AG04450 (cell line): ENCODE measurements at regions not wholly inside any gene's neighbourhood (a gene's known extent, or its start where the extent isn't known, plus 50 kb on each side); places are given as distances from the start of the nearest gene placed in this dataset.

ENCODE experiments used
- CTCF ChIA-PET: fragments of 300-600, 350-600 bp; formaldehyde crosslinking; extraction: SDS; loops from one replicate; lab custom pipeline; 2022; ENCODE audit warnings: antibody characterized with exemption, inconsistent platforms; lab: Charles Lee
- POLR2A ChIA-PET: fragments of 350-600 bp; formaldehyde crosslinking; extraction: SDS; loops from one replicate; lab custom pipeline; 2021; ENCODE audit warnings: antibody characterized with exemption, inconsistent platforms; lab: Yijun Ruan, JAX
- DNase-seq: peaks from one replicate; pipeline ENCODE4 v3.0.0-alpha.2; 2011; ENCODE audit warnings: low read depth, low spot score
- H3K27ac ChIP-seq: one replicate; pipeline ENCODE4 v1.5.1; 2012; ENCODE audit warnings: low read depth, low read length, control low read depth
- H3K27me3 ChIP-seq: one replicate; pipeline ENCODE4 v1.6.0; 2012; ENCODE audit warnings: low read length; ENCODE audit not compliant: control insufficient read depth, insufficient read depth
- H3K4me3 ChIP-seq: 2 replicates; pipeline ENCODE4 v1.5.1; 2011; ENCODE audit warnings: mild to moderate bottlenecking, low read depth, low read length, control low read depth
- H3K9me3 ChIP-seq: 2 replicates; pipeline ENCODE4 v1.5.1; 2012; ENCODE audit warnings: low read length; ENCODE audit not compliant: control insufficient read depth, insufficient read depth
- TF ChIP-seq, protein P1 (sequence below): IDR thresholded peaks from 2 replicates; pipeline ENCODE4 v1.5.1; 2011; ENCODE audit warnings: low read depth, low read length, control low read depth, inconsistent platforms

DNA sequence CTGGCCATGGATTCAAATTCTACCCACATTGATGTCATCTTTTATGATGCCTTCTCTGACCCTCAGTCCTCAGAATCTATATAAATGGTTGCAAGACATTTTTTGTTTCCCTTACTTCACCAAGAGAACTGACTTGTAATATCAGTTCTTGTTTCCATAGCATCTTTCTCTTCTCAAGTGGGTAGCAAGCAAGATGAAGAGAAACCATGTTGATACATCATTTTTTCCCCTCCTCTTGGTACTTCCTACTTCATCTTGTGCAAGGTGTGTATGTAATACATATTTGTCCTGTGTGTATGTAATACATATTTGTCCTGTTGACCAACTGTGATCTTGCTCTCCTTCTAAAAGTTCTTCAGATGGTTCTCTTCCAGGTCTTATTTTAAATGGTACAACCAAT, 348.6 kb downstream of the PTEN start:
- no peaks in the 10 kb centered on the region for H3K9me3 ChIP-seq
- CTCF ChIA-PET = no interaction called here
- POLR2A ChIA-PET = no interaction called here
- DNase-seq = no peak
- H3K4me3 ChIP-seq = no peak overlapping the region
- no peaks in the 10 kb centered on the region for H3K27me3 ChIP-seq
- TF ChIP-seq, protein P1, sequence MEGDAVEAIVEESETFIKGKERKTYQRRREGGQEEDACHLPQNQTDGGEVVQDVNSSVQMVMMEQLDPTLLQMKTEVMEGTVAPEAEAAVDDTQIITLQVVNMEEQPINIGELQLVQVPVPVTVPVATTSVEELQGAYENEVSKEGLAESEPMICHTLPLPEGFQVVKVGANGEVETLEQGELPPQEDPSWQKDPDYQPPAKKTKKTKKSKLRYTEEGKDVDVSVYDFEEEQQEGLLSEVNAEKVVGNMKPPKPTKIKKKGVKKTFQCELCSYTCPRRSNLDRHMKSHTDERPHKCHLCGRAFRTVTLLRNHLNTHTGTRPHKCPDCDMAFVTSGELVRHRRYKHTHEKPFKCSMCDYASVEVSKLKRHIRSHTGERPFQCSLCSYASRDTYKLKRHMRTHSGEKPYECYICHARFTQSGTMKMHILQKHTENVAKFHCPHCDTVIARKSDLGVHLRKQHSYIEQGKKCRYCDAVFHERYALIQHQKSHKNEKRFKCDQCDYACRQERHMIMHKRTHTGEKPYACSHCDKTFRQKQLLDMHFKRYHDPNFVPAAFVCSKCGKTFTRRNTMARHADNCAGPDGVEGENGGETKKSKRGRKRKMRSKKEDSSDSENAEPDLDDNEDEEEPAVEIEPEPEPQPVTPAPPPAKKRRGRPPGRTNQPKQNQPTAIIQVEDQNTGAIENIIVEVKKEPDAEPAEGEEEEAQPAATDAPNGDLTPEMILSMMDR = no peak
- no peak overlapping the region for H3K27ac ChIP-seq

DNA sequence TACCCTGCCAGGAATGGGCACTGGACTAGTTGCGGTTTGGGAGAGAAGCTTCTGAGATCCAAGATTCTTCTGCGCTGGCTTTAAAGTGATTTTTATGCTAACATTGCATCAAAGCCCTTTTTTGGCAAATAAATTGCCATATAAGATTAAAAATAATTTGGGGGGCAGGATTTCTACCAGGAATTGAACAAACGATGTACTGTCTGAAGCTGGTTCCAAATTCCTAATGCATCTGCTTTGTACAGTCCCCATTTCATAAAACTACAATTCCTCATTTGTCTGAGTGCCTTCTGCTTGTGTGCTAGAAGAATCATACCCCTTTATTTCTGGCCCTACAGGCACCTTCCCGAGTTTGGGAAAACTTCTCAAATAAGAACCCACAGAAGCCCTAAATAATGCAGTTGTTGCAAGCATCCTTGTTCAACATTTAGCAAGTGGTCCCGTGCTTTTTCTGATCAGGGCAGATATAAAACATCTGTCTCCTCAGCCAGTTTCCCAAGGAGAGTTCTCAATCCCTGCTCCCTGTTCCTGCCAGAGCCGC, 349.7 kb downstream of the PTEN start:
- TF ChIP-seq, protein P1 = no peak
- no peak for DNase-seq
- Histone ChIP-seq H3K4me3 (no peak overlapping the region), H3K27me3 (no peaks in the 10 kb centered on the region), H3K9me3 (no peaks in the 10 kb centered on the region), H3K27ac (no peak overlapping the region)
- CTCF ChIA-PET = interaction anchor here (0.5 kb wide), 1 partner anchor 143 kb away, joined by 3 read pairs; no protein-coding TSS in a partner anchor
- POLR2A ChIA-PET = no interaction called here

DNA sequence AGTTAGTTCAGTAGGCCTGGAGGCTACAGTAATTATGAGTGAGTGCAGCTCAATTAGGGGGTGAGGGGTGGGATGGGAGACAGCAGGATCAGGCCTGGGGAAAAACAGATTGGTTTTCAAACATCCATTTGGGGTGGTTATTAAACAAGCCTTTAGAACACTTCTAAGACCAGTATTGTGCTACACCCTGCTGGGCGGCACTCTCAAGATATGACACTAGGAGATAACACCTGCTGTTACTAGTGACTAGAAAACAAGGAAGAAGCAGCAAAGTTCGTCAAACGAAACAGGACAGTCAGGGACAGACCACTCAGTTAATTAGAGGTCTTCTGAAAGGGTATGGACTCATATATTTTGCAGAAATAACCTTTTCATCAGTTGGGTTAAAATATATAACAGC, 353.6 kb downstream of the PTEN start:
- H3K9me3 ChIP-seq = no peaks in the 10 kb centered on the region
- H3K4me3 ChIP-seq = no peak overlapping the region
- TF ChIP-seq, protein P1 = no peak
- H3K27ac ChIP-seq = no peak overlapping the region
- ChIA-PET CTCF (no interaction called here), POLR2A (no interaction called here)
- DNase-seq = no peak
- H3K27me3 ChIP-seq = no peaks in the 10 kb centered on the region

DNA sequence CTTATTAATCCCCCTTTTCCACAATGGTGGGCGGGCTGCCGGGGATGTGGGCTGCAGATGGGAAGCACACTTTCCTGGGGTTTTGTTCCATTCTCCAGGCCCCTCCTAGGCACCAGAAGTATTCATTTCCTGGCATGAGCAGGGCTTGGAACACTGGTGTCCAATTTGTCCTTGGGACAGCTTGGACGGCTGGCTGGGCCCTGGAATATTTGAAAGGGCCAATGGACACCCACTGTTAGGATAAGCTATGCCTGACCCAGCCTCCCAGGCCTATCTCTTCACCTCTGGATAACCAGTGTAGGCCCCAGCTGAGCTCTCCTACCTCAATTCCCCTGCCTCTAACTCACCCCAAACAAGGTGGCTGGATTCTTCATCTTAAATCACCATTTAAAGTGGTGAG, 354.9 kb downstream of the PTEN start:
- Histone ChIP-seq H3K9me3 (no peaks in the 10 kb centered on the region), H3K4me3 (no peak overlapping the region), H3K27me3 (no peaks in the 10 kb centered on the region), H3K27ac (no peak overlapping the region)
- DNase-seq = no peak
- CTCF ChIA-PET = no interaction called here
- TF ChIP-seq, protein P1 = no peak
- POLR2A ChIA-PET = no interaction called here

DNA sequence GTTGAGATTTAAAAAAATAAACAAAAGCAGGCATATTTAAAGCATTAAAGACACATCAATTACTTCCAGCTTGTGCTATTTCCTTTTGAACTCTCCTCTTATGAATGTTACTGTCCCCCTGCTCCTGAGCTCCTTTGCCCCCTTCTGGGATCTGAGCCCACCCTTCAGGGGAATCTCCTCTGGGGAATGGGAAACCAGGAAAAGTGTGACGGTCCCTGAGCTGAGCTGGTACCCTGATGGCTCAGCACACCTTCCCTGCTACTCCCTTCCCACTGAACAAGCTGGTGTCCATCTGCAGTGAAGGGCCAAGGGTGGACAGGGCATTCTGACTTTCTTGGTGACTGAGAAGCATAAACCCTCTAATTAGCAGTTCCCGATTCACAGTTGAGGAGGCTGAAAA, 356.3 kb downstream of the PTEN start:
- no peak overlapping the region for H3K27ac ChIP-seq
- H3K9me3 ChIP-seq = no peaks in the 10 kb centered on the region
- H3K4me3 ChIP-seq = no peak overlapping the region
- ChIA-PET CTCF (interaction anchor here (0.7 to 1.2 kb wide), 2 partner anchors 170 to 334 kb away, joined by 3 read pairs; no protein-coding TSS in a partner anchor), POLR2A (no interaction called here)
- no peaks in the 10 kb centered on the region for H3K27me3 ChIP-seq
- TF ChIP-seq, protein P1 = no peak
- DNase-seq = no peak
